ENCODE measurements at regions not wholly inside any gene's neighbourhood (a gene's known extent, or its start where the extent isn't known, plus 50 kb on each side); places are given as distances from the start of the nearest gene placed in this dataset.
"Not testable (repeated sequence)": the region's sequence is repeated elsewhere in the genome, so short reads cannot be mapped to it uniquely, and the experiment has no call there.

- DNase-seq, result no peak
These were observed 54.3 kb upstream of the LRCH1 start for GRCh38 chr13:46498650-46499049.

GRCh38 chr13:46496086-46496485 is 56.9 kb upstream of the LRCH1 start:
- no peak for DNase-seq

- no peak for DNase-seq
These were observed 57.3 kb upstream of the LRCH1 start for GRCh38 chr13:46495651-46496050.

GRCh38 chr13:46495066-46495465 is 57.9 kb upstream of the LRCH1 start:
- DNase-seq, result no peak

GRCh38 chr13:46492946-46493345 is 60.0 kb upstream of the LRCH1 start:
- peak; percentile 77 for DNase-seq

- no peak for DNase-seq
These were observed 61.3 kb upstream of the LRCH1 start for GRCh38 chr13:46491641-46492040.

GRCh38 chr13:46490713-46491112 is 62.3 kb upstream of the LRCH1 start:
- DNase-seq, result not testable (repeated sequence)

GRCh38 chr13:46490129-46490528 is 62.8 kb upstream of the LRCH1 start:
- no peak for DNase-seq

- no peak for DNase-seq
These were observed 63.4 kb upstream of the LRCH1 start for GRCh38 chr13:46489586-46490023.

- no peak for DNase-seq
These were observed 65.2 kb upstream of the LRCH1 start for GRCh38 chr13:46487748-46488147.

GRCh38 chr13:46486270-46486669 is 66.7 kb upstream of the LRCH1 start:
- no peak for DNase-seq

GRCh38 chr13:46484561-46484960 is 68.4 kb upstream of the LRCH1 start:
- peak; percentile 18 for DNase-seq

- no peak for DNase-seq
These were observed 71.8 kb upstream of the LRCH1 start for GRCh38 chr13:46481166-46481565.

GRCh38 chr13:46480131-46480530 is 72.8 kb upstream of the LRCH1 start:
- DNase-seq, result no peak

GRCh38 chr13:46479691-46480090 is 73.3 kb upstream of the LRCH1 start:
- DNase-seq, result no peak

- no peak for DNase-seq
These were observed 73.7 kb upstream of the LRCH1 start for GRCh38 chr13:46479283-46479682.

- no peak for DNase-seq
These were observed 74.3 kb upstream of the LRCH1 start for GRCh38 chr13:46478651-46479050.

GRCh38 chr13:46476174-46476573 is 76.8 kb upstream of the LRCH1 start:
- DNase-seq, result no peak

GRCh38 chr13:46475541-46475991 is 77.4 kb upstream of the LRCH1 start:
- DNase-seq, result no peak

- no peak for DNase-seq
These were observed 79.2 kb upstream of the LRCH1 start for GRCh38 chr13:46473806-46474205.

- DNase-seq, result no peak
These were observed 80.6 kb upstream of the LRCH1 start for GRCh38 chr13:46472384-46472783.

GRCh38 chr13:46469699-46470098 is 82.6 kb upstream of the RUBCNL start:
- DNase-seq, result not testable (repeated sequence)

- no peak for DNase-seq
These were observed 81.8 kb upstream of the RUBCNL start for GRCh38 chr13:46468570-46469463.

GRCh38 chr13:46467694-46468093 is 80.6 kb upstream of the RUBCNL start:
- DNase-seq, result not testable (repeated sequence)

- not testable (repeated sequence) for DNase-seq
These were observed 79.0 kb upstream of the RUBCNL start for GRCh38 chr13:46466074-46466473.

Data from dermis blood vessel endothelial cell (primary cell).